OCI-LY7 (cell line): ENCODE measurements at regions not wholly inside any gene's neighbourhood (a gene's known extent, or its start where the extent isn't known, plus 50 kb on each side); places are given as distances from the start of the nearest gene placed in this dataset.

Experiments used
- BruUV-seq: library from RNA; stranded (reverse); fragments of 400-500 nt; replicated peaks from 2 replicates; lab custom pipeline; 2021; lab: Mats Ljungman, UMichigan
- CTCF ChIA-PET: fragments of 300-600 bp; sonication (Branson Sonifier 250); formaldehyde crosslinking; loops from one replicate; lab custom pipeline; 2022; ENCODE audit warnings: antibody characterized with exemption; ENCODE audit not compliant: unreplicated experiment; lab: Charles Lee
- POLR2A ChIA-PET: fragments of 300-600 bp; sonication (Branson Sonifier 250); formaldehyde crosslinking; loops from one replicate; lab custom pipeline; 2022; ENCODE audit warnings: antibody characterized with exemption; lab: Charles Lee
- DNase-seq: peaks from one replicate; pipeline ENCODE4 v3.0.0-alpha.2; 2015; ENCODE audit warnings: low spot score
- H2AFZ ChIP-seq: fragments of 200-600 bp; sonication (generic), shearing (Covaris generic); 2 replicates; pipeline ENCODE4 v1.6.1; 2014; ENCODE audit warnings: mild to moderate bottlenecking, antibody characterized with exemption, low read length, moderate library complexity
- H3K27ac ChIP-seq: fragments of 200-600 bp; sonication (generic); 2 replicates; pipeline ENCODE4 v1.5.1; 2014; ENCODE audit warnings: mixed run types, low read depth, mild to moderate bottlenecking, moderate library complexity, low read length, inconsistent platforms; ENCODE audit not compliant: poor library complexity, severe bottlenecking
- H3K36me3 ChIP-seq: fragments of 200-600 bp; sonication (generic); 2 replicates; pipeline ENCODE4 v1.6.1; 2014; ENCODE audit warnings: mild to moderate bottlenecking, antibody characterized with exemption, low read length, moderate library complexity, mixed read lengths; ENCODE audit not compliant: insufficient read depth
- H3K4me1 ChIP-seq: fragments of 200-600 bp; sonication (generic); 2 replicates; pipeline ENCODE4 v1.5.1; 2014; ENCODE audit warnings: mild to moderate bottlenecking, low read length; ENCODE audit not compliant: insufficient read depth, poor library complexity, severe bottlenecking
- H3K4me2 ChIP-seq: fragments of 200-600 bp; sonication (generic); 2 replicates; pipeline ENCODE4 v1.6.1; 2014; ENCODE audit warnings: mild to moderate bottlenecking, low read length
- H3K4me3 ChIP-seq: fragments of 200-600 bp; sonication (generic); 2 replicates; pipeline ENCODE4 v1.5.1; 2014; ENCODE audit warnings: mild to moderate bottlenecking, low read depth, low read length; ENCODE audit not compliant: poor library complexity, severe bottlenecking
- H3K79me2 ChIP-seq: fragments of 200-600 bp; sonication (generic); 2 replicates; pipeline ENCODE4 v1.6.1; 2016; ENCODE audit warnings: low read depth, mild to moderate bottlenecking, low read length, moderate library complexity, mixed read lengths; ENCODE audit not compliant: insufficient read depth
- H3K9me2 ChIP-seq: fragments of 200-600 bp; sonication (generic); 2 replicates; pipeline ENCODE4 v1.6.1; 2016; ENCODE audit warnings: mild to moderate bottlenecking, low read length, mixed read lengths; ENCODE audit not compliant: insufficient read depth
- H3K9me3 ChIP-seq: fragments of 200-600 bp; sonication (generic); 2 replicates; pipeline ENCODE4 v1.6.1; 2014; ENCODE audit warnings: mild to moderate bottlenecking, mixed run types, low read length, mixed read lengths
- H4K20me1 ChIP-seq: fragments of 200-600 bp; sonication (generic); 2 replicates; pipeline ENCODE4 v1.6.1; 2014; ENCODE audit warnings: mild to moderate bottlenecking, antibody characterized with exemption, low read length, moderate library complexity, mixed read lengths; ENCODE audit not compliant: insufficient read depth
- CTCF ChIP-seq: fragments of 200-600 bp; sonication (generic); conservative IDR thresholded peaks from 2 replicates; pipeline ENCODE4 v1.5.1; 2014; ENCODE audit warnings: mild to moderate bottlenecking, antibody characterized with exemption, low read length, moderate library complexity, mixed read lengths
- EZH2phosphoT487 ChIP-seq: fragments of 200-600 bp; sonication (generic); IDR thresholded peaks from 2 replicates; pipeline ENCODE4 v1.6.1; 2018; ENCODE audit warnings: low read depth, borderline replicate concordance, mild to moderate bottlenecking, mixed run types, antibody characterized with exemption, low read length, moderate library complexity, mixed read lengths
- intact Hi-C: fragments of 100-400 bp; cut with micrococcal nuclease; formaldehyde crosslinking; loops from one replicate; pipeline ENCODE4 v1.10.0; 2022; ENCODE audit not compliant: unreplicated experiment

- no peaks in the 10 kb centered on the region for H3K79me2 ChIP-seq
- DNase-seq, result no peak
- ChIA-PET CTCF (no interaction called here), POLR2A (no interaction called here)
- no TSS peak for BruUV-seq
- H4K20me1 ChIP-seq, result no peaks in the 10 kb centered on the region
- H3K4me2 ChIP-seq, result no peak overlapping the region
- no peak overlapping the region for H3K27ac ChIP-seq
- no peak overlapping the region for H2AFZ ChIP-seq
- TF ChIP-seq EZH2phosphoT487 (no peak), CTCF (no peak)
- no peaks in the 10 kb centered on the region for H3K9me3 ChIP-seq
- no peaks in the 10 kb centered on the region for H3K9me2 ChIP-seq
- intact Hi-C loops, result no loop called here
- H3K4me1 ChIP-seq, result no peaks in the 10 kb centered on the region
- no peaks in the 10 kb centered on the region for H3K36me3 ChIP-seq
- H3K4me3 ChIP-seq, result no peak overlapping the region
These were observed 127.6 kb upstream of the NPAS2 start for GRCh38 chr2:100692381-100692780.

- no peaks in the 10 kb centered on the region for H3K79me2 ChIP-seq
- POLR2A ChIA-PET, result no interaction called here
- no peak overlapping the region for H3K4me3 ChIP-seq
- H3K9me2 ChIP-seq, result no peaks in the 10 kb centered on the region
- intact Hi-C loops, result no loop called here
- no peak for TF ChIP-seq CTCF
- no peak for DNase-seq
- CTCF ChIA-PET, result no interaction called here
- H4K20me1 ChIP-seq, result no peaks in the 10 kb centered on the region
- H3K4me2 ChIP-seq, result no peak overlapping the region
- no peak overlapping the region for H3K27ac ChIP-seq
- H2AFZ ChIP-seq, result no peak overlapping the region
- no peaks in the 10 kb centered on the region for H3K9me3 ChIP-seq
- H3K36me3 ChIP-seq, result no peaks in the 10 kb centered on the region
- H3K4me1 ChIP-seq, result no peaks in the 10 kb centered on the region
- no TSS peak for BruUV-seq
These were observed 127.0 kb upstream of the NPAS2 start for GRCh38 chr2:100692906-100693305.

GRCh38 chr2:100699131-100699530, 120.8 kb upstream of the NPAS2 start:
- no peaks in the 10 kb centered on the region for H3K36me3 ChIP-seq
- ChIA-PET POLR2A (no interaction called here), CTCF (no interaction called here)
- H2AFZ ChIP-seq, result no peak overlapping the region
- intact Hi-C loops, result no loop called here
- BruUV-seq, result no TSS peak
- no peak overlapping the region for H3K4me2 ChIP-seq
- H3K4me3 ChIP-seq, result no peak overlapping the region
- H3K9me2 ChIP-seq, result no peaks in the 10 kb centered on the region
- H3K9me3 ChIP-seq, result no peaks in the 10 kb centered on the region
- H4K20me1 ChIP-seq, result no peaks in the 10 kb centered on the region
- no peak overlapping the region for H3K27ac ChIP-seq
- no peaks in the 10 kb centered on the region for H3K79me2 ChIP-seq
- DNase-seq, result no peak
- no peaks in the 10 kb centered on the region for H3K4me1 ChIP-seq
- TF ChIP-seq CTCF, result no peak
- no peak for TF ChIP-seq EZH2phosphoT487
